B cell (primary cell): ENCODE measurements at regions not wholly inside any gene's neighbourhood (a gene's known extent, or its start where the extent isn't known, plus 50 kb on each side); places are given as distances from the start of the nearest gene placed in this dataset.

Experiments
- EZH2 ChIP-seq: IDR thresholded peaks from 2 replicates; pipeline ENCODE4 v1.6.1; 2012; ENCODE audit warnings: borderline replicate concordance, low read depth, mild to moderate bottlenecking, moderate library complexity, low read length; ENCODE audit not compliant: insufficient read depth, poor library complexity, severe bottlenecking
- TF ChIP-seq, protein P1 (sequence below): fragments of 200-600 bp; IDR thresholded peaks from one replicate; pipeline ENCODE4 v1.8.0; 2022; ENCODE audit warnings: antibody characterized with exemption, mild to moderate bottlenecking

DNA sequence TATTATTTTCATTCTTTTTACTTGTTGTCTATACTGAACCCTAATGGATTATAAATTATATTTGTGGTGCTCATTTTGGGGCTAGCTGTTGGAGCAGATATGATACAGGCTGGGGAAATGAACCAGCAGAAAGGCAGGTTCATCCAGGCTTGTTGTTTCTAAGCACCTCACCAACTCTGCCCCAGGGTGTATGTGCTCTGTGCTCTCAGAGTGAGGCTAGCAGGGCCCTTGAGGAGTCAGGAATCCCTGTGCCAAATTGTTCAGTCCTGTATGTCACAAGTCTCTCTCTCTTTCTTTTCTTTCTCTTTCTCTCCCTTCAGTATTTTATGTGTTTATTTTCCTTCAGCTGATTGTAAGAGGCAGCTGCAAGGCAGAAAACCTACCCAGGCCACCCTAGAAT, 181.1 kb upstream of the DPP10 start:
- TF ChIP-seq, protein P1, sequence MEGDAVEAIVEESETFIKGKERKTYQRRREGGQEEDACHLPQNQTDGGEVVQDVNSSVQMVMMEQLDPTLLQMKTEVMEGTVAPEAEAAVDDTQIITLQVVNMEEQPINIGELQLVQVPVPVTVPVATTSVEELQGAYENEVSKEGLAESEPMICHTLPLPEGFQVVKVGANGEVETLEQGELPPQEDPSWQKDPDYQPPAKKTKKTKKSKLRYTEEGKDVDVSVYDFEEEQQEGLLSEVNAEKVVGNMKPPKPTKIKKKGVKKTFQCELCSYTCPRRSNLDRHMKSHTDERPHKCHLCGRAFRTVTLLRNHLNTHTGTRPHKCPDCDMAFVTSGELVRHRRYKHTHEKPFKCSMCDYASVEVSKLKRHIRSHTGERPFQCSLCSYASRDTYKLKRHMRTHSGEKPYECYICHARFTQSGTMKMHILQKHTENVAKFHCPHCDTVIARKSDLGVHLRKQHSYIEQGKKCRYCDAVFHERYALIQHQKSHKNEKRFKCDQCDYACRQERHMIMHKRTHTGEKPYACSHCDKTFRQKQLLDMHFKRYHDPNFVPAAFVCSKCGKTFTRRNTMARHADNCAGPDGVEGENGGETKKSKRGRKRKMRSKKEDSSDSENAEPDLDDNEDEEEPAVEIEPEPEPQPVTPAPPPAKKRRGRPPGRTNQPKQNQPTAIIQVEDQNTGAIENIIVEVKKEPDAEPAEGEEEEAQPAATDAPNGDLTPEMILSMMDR, result no peak
- TF ChIP-seq EZH2, result no peak
